SK-N-SH (cell line): ENCODE measurements at regions not wholly inside any gene's neighbourhood (a gene's known extent, or its start where the extent isn't known, plus 50 kb on each side); places are given as distances from the start of the nearest gene placed in this dataset.

Source experiments
- CTCF ChIA-PET: fragments of 300-600, 350-600 bp; formaldehyde crosslinking; extraction: SDS; loops from one replicate; lab custom pipeline; 2021; lab: Yijun Ruan, JAX
- POLR2A ChIA-PET: fragments of 350-600 bp; sonication (Branson Sonifier 250); formaldehyde crosslinking; extraction: SDS; loops from one replicate; lab custom pipeline; 2020; ENCODE audit warnings: antibody characterized with exemption, inconsistent platforms; lab: Yijun Ruan, JAX
- DNase-seq: peaks from one replicate; pipeline ENCODE4 v3.0.0; 2012
- H2AFZ ChIP-seq: fragments of 200-600 bp; sonication (generic); 2 replicates; pipeline ENCODE4 v1.8.1; 2016; ENCODE audit warnings: antibody characterized with exemption, mild to moderate bottlenecking, low read depth
- H3F3A ChIP-seq: fragments of 200-600 bp; sonication (generic); replicated peaks from 2 replicates; pipeline ENCODE3; 2016; ENCODE audit warnings: antibody characterized with exemption, mild to moderate bottlenecking; ENCODE audit not compliant: insufficient read depth
- H3K27ac ChIP-seq, 2 experiments: fragments of 200-500 bp in 1 of 2; fragments of 200-600 bp in 1 of 2; sonication (Bioruptor generic) in 1 of 2; sonication (generic), shearing (Covaris generic) in 1 of 2; 2 replicates each; pipeline versions ENCODE4 v1.5.1 to v1.6.1; 2014 to 2016; ENCODE audit warnings: low read depth in 2 of 2, inconsistent platforms in 1 of 2, low read length in 1 of 2, mild to moderate bottlenecking in 1 of 2, mixed read lengths in 1 of 2
- H3K27me3 ChIP-seq: fragments of 200-600 bp; sonication (generic), shearing (Covaris generic); 2 replicates; pipeline ENCODE4 v1.6.1; 2016; ENCODE audit warnings: mixed run types; ENCODE audit not compliant: insufficient read depth
- H3K36me3 ChIP-seq, 2 experiments: fragments of 200-500 bp in 1 of 2; fragments of 200-600 bp in 1 of 2; sonication (Bioruptor generic) in 1 of 2; sonication (generic) in 1 of 2; replicated peaks in 1 of 2; 2 replicates each; pipeline versions ENCODE3 to v1.5.1; 2014 to 2016; ENCODE audit warnings: low read length in 1 of 2, mild to moderate bottlenecking in 1 of 2; ENCODE audit not compliant: insufficient read depth in 2 of 2, control insufficient read depth in 1 of 2
- H3K4me1 ChIP-seq, 2 experiments: fragments of 200-500 bp in 1 of 2; fragments of 200-600 bp in 1 of 2; sonication (Bioruptor generic) in 1 of 2; sonication (generic), shearing (Covaris generic) in 1 of 2; 2 replicates each; pipeline versions ENCODE4 v1.5.1 to v1.6.1; 2014 to 2016; ENCODE audit warnings: low read depth in 1 of 2, low read length in 1 of 2, mixed run types in 1 of 2; ENCODE audit not compliant: insufficient read depth in 2 of 2, control insufficient read depth in 1 of 2
- H3K4me2 ChIP-seq: fragments of 200-600 bp; sonication (generic), shearing (Covaris generic); 2 replicates; pipeline ENCODE4 v1.6.1; 2017; ENCODE audit warnings: mixed run types
- H3K4me3 ChIP-seq, 2 experiments: fragments of 200-500 bp in 1 of 2; fragments of 200-600 bp in 1 of 2; sonication (Bioruptor generic) in 1 of 2; sonication (generic), shearing (Covaris generic) in 1 of 2; 2 replicates each; pipeline versions ENCODE4 v1.5.1 to v1.8.1; 2014 to 2016; ENCODE audit warnings: low read depth in 2 of 2, inconsistent platforms in 1 of 2, low read length in 1 of 2, mild to moderate bottlenecking in 1 of 2, mixed read lengths in 1 of 2, moderate library complexity in 1 of 2
- H3K79me2 ChIP-seq: fragments of 200-600 bp; sonication (generic); 2 replicates; pipeline ENCODE4 v1.8.1; 2017; ENCODE audit warnings: mild to moderate bottlenecking; ENCODE audit not compliant: insufficient read depth
- H3K9ac ChIP-seq: fragments of 200-600 bp; sonication (generic); 2 replicates; pipeline ENCODE4 v1.6.1; 2017; ENCODE audit warnings: mixed run types
- H3K9me2 ChIP-seq: fragments of 200-600 bp; sonication (generic); 2 replicates; pipeline ENCODE4 v1.6.1; 2017; ENCODE audit warnings: mixed run types
- H3K9me3 ChIP-seq: fragments of 200-600 bp; sonication (generic); 2 replicates; pipeline ENCODE4 v1.6.1; 2017; ENCODE audit warnings: mixed run types, mild to moderate bottlenecking, moderate library complexity
- H4K20me1 ChIP-seq: fragments of 200-600 bp; sonication (generic); 2 replicates; pipeline ENCODE4 v1.6.1; 2017; ENCODE audit warnings: mild to moderate bottlenecking, mixed run types; ENCODE audit not compliant: insufficient read depth
- CHD2 ChIP-seq: fragments of 150-350 bp; IDR thresholded peaks from 2 replicates; pipeline ENCODE4 v1.6.1; 2018; ENCODE audit warnings: low read length; ENCODE audit not compliant: partially characterized antibody
- FOSL2 ChIP-seq: IDR thresholded peaks from 2 replicates; pipeline ENCODE4 v1.4.0; 2012; ENCODE audit warnings: low read depth, mild to moderate bottlenecking, moderate library complexity, borderline replicate concordance
- GATA2 ChIP-seq: sonication (generic); formaldehyde crosslinking; IDR thresholded peaks from 2 replicates; pipeline ENCODE4 v1.5.0; 2020; ENCODE audit warnings: mild to moderate bottlenecking, missing genetic modification reagents
- IRF3 ChIP-seq: fragments of 150-350 bp; IDR thresholded peaks from 2 replicates; pipeline ENCODE4 v1.6.1; 2016; ENCODE audit warnings: mild to moderate bottlenecking, low read depth, low read length
- MXI1 ChIP-seq: IDR thresholded peaks from 2 replicates; pipeline ENCODE4 v1.6.1; 2012; ENCODE audit warnings: mild to moderate bottlenecking, low read depth, low read length, improper control_type of control experiment
- NFIC ChIP-seq: IDR thresholded peaks from 2 replicates; pipeline ENCODE4 v1.4.0; 2012; ENCODE audit warnings: borderline replicate concordance
- PBX3 ChIP-seq: IDR thresholded peaks from 2 replicates; pipeline ENCODE4; 2012
- POLR2AphosphoS5 ChIP-seq: IDR thresholded peaks from 2 replicates; pipeline ENCODE4 v1.6.1; 2012; ENCODE audit warnings: low read depth, low read length
- REST ChIP-seq: IDR thresholded peaks from 2 replicates; pipeline ENCODE4 v1.6.1; 2012; ENCODE audit warnings: mild to moderate bottlenecking, low read depth, low read length, moderate library complexity
- SIN3A ChIP-seq: IDR thresholded peaks from 2 replicates; pipeline ENCODE4 v1.6.1; 2012; ENCODE audit warnings: low read depth, mild to moderate bottlenecking, low read length, moderate library complexity, borderline replicate concordance
- SMC3 ChIP-seq: IDR thresholded peaks from 2 replicates; pipeline ENCODE4 v1.6.1; 2012; ENCODE audit warnings: low read depth, low read length, improper control_type of control experiment
- TAF1 ChIP-seq: IDR thresholded peaks from 2 replicates; pipeline ENCODE4 v1.6.1; 2012; ENCODE audit warnings: low read depth, mild to moderate bottlenecking, low read length, moderate library complexity, borderline replicate concordance
- TCF12 ChIP-seq: IDR thresholded peaks from 2 replicates; pipeline ENCODE4 v1.4.0; 2012
- TEAD4 ChIP-seq: IDR thresholded peaks from 2 replicates; pipeline ENCODE4 v1.4.0; 2012; ENCODE audit warnings: mild to moderate bottlenecking, borderline replicate concordance; ENCODE audit not compliant: insufficient read depth
- WGBS: methylation state at CpG from one replicate; pipeline ENCODE4 v1.1.6; 2017; ENCODE audit warnings: low lambda C conversion rate; 5-methylcytosine and 5-hydroxymethylcytosine counted together
- TF ChIP-seq, protein P1 (sequence below): IDR thresholded peaks from 2 replicates; pipeline ENCODE4 v1.4.0; 2012; ENCODE audit warnings: low read depth, borderline replicate concordance

DNA sequence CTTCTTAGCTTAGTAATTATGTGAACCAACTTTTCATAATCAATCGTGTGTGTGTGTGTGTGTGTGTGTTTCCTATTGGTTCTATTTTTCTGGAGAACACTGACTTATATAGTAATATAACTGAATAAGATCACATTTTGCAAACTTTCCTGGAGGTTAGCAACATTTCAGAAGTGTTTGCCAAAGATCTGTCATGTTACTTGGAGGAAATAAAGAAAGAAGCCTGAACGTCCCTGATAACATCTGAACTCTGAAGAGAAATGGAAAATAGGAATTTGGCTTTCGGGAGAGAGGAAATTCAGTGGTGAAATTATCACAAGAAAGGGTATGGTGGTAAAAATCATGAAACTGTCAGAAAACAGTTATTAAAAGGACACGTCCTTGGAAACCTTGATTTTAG lies 984.4 kb upstream of the AUTS2 start:
- Histone ChIP-seq H3K9me2 (no peaks in the 10 kb centered on the region), H3K9ac (no peak overlapping the region), H3K4me2 (no peak overlapping the region), H3K79me2 (no peaks in the 10 kb centered on the region), H3K36me3 (no peaks in the 10 kb centered on the region), H3F3A (no peaks in the 10 kb centered on the region), H4K20me1 (no peaks in the 10 kb centered on the region), H3K4me1 (no peaks in the 10 kb centered on the region; a peak in 1 of 4 replicates), H3K27me3 (no peaks in the 10 kb centered on the region), H3K9me3 (0 out of 2 replicates have a peak, but pooled peaks cover 3% of the 10 kb centered on the region), H2AFZ (no peak overlapping the region), H3K27ac (no peak overlapping the region), H3K4me3 (no peak overlapping the region)
- ChIA-PET CTCF (interaction anchor here (1.6 kb wide), 1 partner anchor 13 kb away, joined by 3 read pairs; no protein-coding TSS in a partner anchor), POLR2A (no interaction called here)
- TF ChIP-seq, protein P1, sequence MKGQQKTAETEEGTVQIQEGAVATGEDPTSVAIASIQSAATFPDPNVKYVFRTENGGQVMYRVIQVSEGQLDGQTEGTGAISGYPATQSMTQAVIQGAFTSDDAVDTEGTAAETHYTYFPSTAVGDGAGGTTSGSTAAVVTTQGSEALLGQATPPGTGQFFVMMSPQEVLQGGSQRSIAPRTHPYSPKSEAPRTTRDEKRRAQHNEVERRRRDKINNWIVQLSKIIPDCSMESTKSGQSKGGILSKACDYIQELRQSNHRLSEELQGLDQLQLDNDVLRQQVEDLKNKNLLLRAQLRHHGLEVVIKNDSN: no peak
- TF ChIP-seq NFIC (peak; percentile 45; the same call in 1 of the 2 replicates), IRF3 (no peak), TCF12 (peak; percentile 63), CHD2 (no peak), SMC3 (no peak), PBX3 (peak; percentile 60)
- DNase-seq: no peak
- WGBS: 10% methylated on average over 4 of the region's 4 CpGs

DNA sequence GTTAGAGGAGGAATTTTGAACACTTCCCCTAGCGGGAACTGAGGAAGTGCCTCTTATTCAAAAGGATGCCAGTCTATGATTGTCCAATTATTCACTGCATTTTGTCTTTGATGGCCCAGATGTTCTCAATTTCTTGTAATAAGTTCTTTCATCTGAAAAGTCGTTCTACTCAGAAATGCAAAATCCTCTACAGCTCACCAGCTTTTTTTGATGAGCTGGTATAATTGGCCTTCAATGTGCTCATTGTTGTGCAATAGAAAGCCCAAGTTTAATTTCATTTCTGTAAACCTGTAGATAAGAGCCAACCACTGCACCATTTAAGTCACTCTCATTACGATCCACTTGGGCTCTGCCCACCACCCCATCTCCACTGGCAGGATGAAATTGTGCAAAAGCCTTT lies 978.7 kb upstream of the AUTS2 start:
- no peak for DNase-seq
- Histone ChIP-seq H3K4me1 (peaks cover 0 to 7% of the 10 kb centered on the region in 2 experiments; a peak in 2 of 4 replicates), H3F3A (no peaks in the 10 kb centered on the region), H3K36me3 (no peaks in the 10 kb centered on the region), H2AFZ (no peak overlapping the region), H3K27me3 (no peaks in the 10 kb centered on the region), H3K4me2 (no peak overlapping the region), H3K9ac (no peak overlapping the region)
- CTCF ChIA-PET: no interaction called here
- POLR2A ChIA-PET: no interaction called here
- TF ChIP-seq TAF1 (no peak), REST (no peak), MXI1 (peak; percentile 10; the same call in 1 of the 2 replicates), POLR2AphosphoS5 (no peak), FOSL2 (no peak), TEAD4 (no peak), NFIC (no peak), SIN3A (no peak), GATA2 (CRISPR knock-in tag) (0 out of 2 replicates have a peak, but pooled peaks have one; percentile 13)
- TF ChIP-seq, all 33 proteins: peak for 2
- Histone ChIP-seq H3K9me2 (no peaks in the 10 kb centered on the region), H3K79me2 (no peaks in the 10 kb centered on the region), H3K9me3 (no peaks in the 10 kb centered on the region), H3K4me3 (no peak overlapping the region), H3K27ac (no peak overlapping the region; a peak in 1 of 4 replicates), H4K20me1 (no peaks in the 10 kb centered on the region)
- 41% methylated on average over 3 of the region's 3 CpGs for WGBS
